ENCODE measurements at regions not wholly inside any gene's neighbourhood (a gene's known extent, or its start where the extent isn't known, plus 50 kb on each side); places are given as distances from the start of the nearest gene placed in this dataset.
"Not testable (repeated sequence)": the region's sequence is repeated elsewhere in the genome, so short reads cannot be mapped to it uniquely, and the experiment has no call there.

GRCh38 chr6:130696806-130697205 lies 130.4 kb upstream of the SMLR1 start:
- no peak for DNase-seq (ENCODE audit: low spot score)
- TF ChIP-seq CTCF (IDR thresholded peaks at IDR 0.05), result no peak

GRCh38 chr6:130697271-130697994 lies 129.8 kb upstream of the SMLR1 start:
- TF ChIP-seq CTCF (IDR thresholded peaks at IDR 0.05), result no peak
- DNase-seq (ENCODE audit: low spot score) (no peak), ATAC-seq (ENCODE audit: low FRiP score) (no peak)

More at GRCh38 chr6:130696806-130697205, 130.4 kb upstream of the SMLR1 start:
- ATAC-seq (ENCODE audit: low FRiP score), result no peak

- ATAC-seq (ENCODE audit: low FRiP score) (peak; percentile 76), DNase-seq (ENCODE audit: low spot score) (peak; percentile 27)
Observed at GRCh38 chr6:130697995-130698535, 129.1 kb upstream of the SMLR1 start.

GRCh38 chr6:130699742-130700141 lies 127.5 kb upstream of the SMLR1 start:
- ATAC-seq (ENCODE audit: low FRiP score), result no peak
- no peak for DNase-seq (ENCODE audit: low spot score)
- no peak for TF ChIP-seq CTCF (IDR thresholded peaks at IDR 0.05)

More at GRCh38 chr6:130697995-130698535, 129.1 kb upstream of the SMLR1 start:
- no peak for TF ChIP-seq CTCF (IDR thresholded peaks at IDR 0.05)

GRCh38 chr6:130700397-130700796 lies 126.8 kb upstream of the SMLR1 start:
- no peak for ATAC-seq (ENCODE audit: low FRiP score)
- no peak for TF ChIP-seq CTCF (IDR thresholded peaks at IDR 0.05)
- DNase-seq (ENCODE audit: low spot score), result no peak

- ATAC-seq (ENCODE audit: low FRiP score), result no peak
- DNase-seq (ENCODE audit: low spot score), result no peak
- TF ChIP-seq CTCF (IDR thresholded peaks at IDR 0.05), result no peak
Observed at GRCh38 chr6:130708338-130708737, 118.9 kb upstream of the SMLR1 start.

- not testable (repeated sequence) for DNase-seq (ENCODE audit: low spot score); ATAC-seq (ENCODE audit: low FRiP score)
Observed at GRCh38 chr6:130711641-130712040, 115.6 kb upstream of the SMLR1 start.

All from omental fat pad (tissue), 3 donors.